Large intestine (tissue), 3 donors: ENCODE measurements at regions not wholly inside any gene's neighbourhood (a gene's known extent, or its start where the extent isn't known, plus 50 kb on each side); places are given as distances from the start of the nearest gene placed in this dataset.

Experiments
- DNase-seq, 2 donors: peaks; one replicate each; pipeline versions ENCODE4 v3.0.0 to v3.0.0-alpha.2; 2013
- H3K27ac ChIP-seq: one replicate; pipeline ENCODE4 v1.5.1; 2013; ENCODE audit warnings: low read length
- H3K27me3 ChIP-seq: 2 replicates; pipeline ENCODE4 v1.6.1; 2013; ENCODE audit warnings: low read length; ENCODE audit not compliant: control insufficient read depth, insufficient read depth
- H3K36me3 ChIP-seq: 2 replicates; pipeline ENCODE4 v1.6.1; 2013; ENCODE audit warnings: low read length; ENCODE audit not compliant: control insufficient read depth, insufficient read depth
- H3K4me1 ChIP-seq: one replicate; pipeline ENCODE4 v1.6.1; 2013; ENCODE audit warnings: low read length; ENCODE audit not compliant: control insufficient read depth, insufficient read depth
- H3K4me3 ChIP-seq: one replicate; pipeline ENCODE4 v1.5.1; 2013; ENCODE audit warnings: low read length
- H3K9me3 ChIP-seq: one replicate; pipeline ENCODE4 v1.6.1; 2013; ENCODE audit warnings: mild to moderate bottlenecking, low read depth, low read length, moderate library complexity; ENCODE audit not compliant: control insufficient read depth
- WGBS: methylation state at CpG from one replicate; pipeline ENCODE4 v1.1.5; 2013; ENCODE audit warnings: low lambda C conversion rate; ENCODE audit not compliant: insufficient coverage; 5-methylcytosine and 5-hydroxymethylcytosine counted together

GRCh38 chr20:10788055-10788454 lies 114.3 kb upstream of the JAG1 start:
- H3K27me3 ChIP-seq = no peaks in the 10 kb centered on the region
- H3K36me3 ChIP-seq = no peaks in the 10 kb centered on the region
- 33% methylated on average over 1 of the region's 2 CpGs for WGBS
- peaks cover 7% of the 10 kb centered on the region for H3K4me1 ChIP-seq
- DNase-seq = no peak
- H3K9me3 ChIP-seq = no peaks in the 10 kb centered on the region
- no peak overlapping the region for H3K4me3 ChIP-seq
- H3K27ac ChIP-seq = no peak overlapping the region

- WGBS = 80% methylated on average over 1 of the region's 4 CpGs
- no peak for DNase-seq
- H3K27ac ChIP-seq = no peak overlapping the region
Observed at GRCh38 chr20:10788877-10789276, 115.1 kb upstream of the JAG1 start.

GRCh38 chr20:10789386-10789785 lies 115.6 kb upstream of the JAG1 start:
- no CpG with 5 or more reads among the region's 1 CpG for WGBS
- no peaks in the 10 kb centered on the region for H3K36me3 ChIP-seq
- DNase-seq = no peak
- peaks cover 2% of the 10 kb centered on the region for H3K4me1 ChIP-seq
- H3K27me3 ChIP-seq = no peaks in the 10 kb centered on the region
- no peak overlapping the region for H3K27ac ChIP-seq
- no peaks in the 10 kb centered on the region for H3K9me3 ChIP-seq
- no peak overlapping the region for H3K4me3 ChIP-seq

More at GRCh38 chr20:10788877-10789276, 115.1 kb upstream of the JAG1 start:
- Histone ChIP-seq H3K27me3 (no peaks in the 10 kb centered on the region), H3K4me1 (peaks cover 7% of the 10 kb centered on the region), H3K9me3 (no peaks in the 10 kb centered on the region), H3K36me3 (no peaks in the 10 kb centered on the region), H3K4me3 (no peak overlapping the region)

- no peak overlapping the region for H3K4me3 ChIP-seq
- no peak overlapping the region for H3K27ac ChIP-seq
- no peak for DNase-seq
- H3K9me3 ChIP-seq = no peaks in the 10 kb centered on the region
- H3K36me3 ChIP-seq = no peaks in the 10 kb centered on the region
- H3K27me3 ChIP-seq = no peaks in the 10 kb centered on the region
- no CpG with 5 or more reads among the region's 8 CpGs for WGBS
- no peaks in the 10 kb centered on the region for H3K4me1 ChIP-seq
Observed at GRCh38 chr20:10790013-10790412, 116.2 kb upstream of the JAG1 start.

- no peaks in the 10 kb centered on the region for H3K36me3 ChIP-seq
- H3K9me3 ChIP-seq = no peaks in the 10 kb centered on the region
- H3K27me3 ChIP-seq = no peaks in the 10 kb centered on the region
- DNase-seq = no peak
- WGBS = no CpG with 5 or more reads among the region's 3 CpGs
- no peaks in the 10 kb centered on the region for H3K4me1 ChIP-seq
- H3K4me3 ChIP-seq = no peak overlapping the region
- no peak overlapping the region for H3K27ac ChIP-seq
Observed at GRCh38 chr20:10792291-10792690, 118.5 kb upstream of the JAG1 start.

GRCh38 chr20:10793766-10794165 lies 120.0 kb upstream of the JAG1 start:
- no peaks in the 10 kb centered on the region for H3K27me3 ChIP-seq
- DNase-seq = no peak
- no peak overlapping the region for H3K4me3 ChIP-seq
- H3K4me1 ChIP-seq = no peaks in the 10 kb centered on the region
- no peaks in the 10 kb centered on the region for H3K36me3 ChIP-seq
- no peak overlapping the region for H3K27ac ChIP-seq
- H3K9me3 ChIP-seq = no peaks in the 10 kb centered on the region
- WGBS = 86% methylated on average over 2 of the region's 16 CpGs

- no CpG with 5 or more reads among the region's 3 CpGs for WGBS
- Histone ChIP-seq H3K27ac (no peak overlapping the region), H3K27me3 (no peaks in the 10 kb centered on the region)
Observed at GRCh38 chr20:10794765-10795164, 121.0 kb upstream of the JAG1 start.

GRCh38 chr20:10795286-10796026 lies 121.7 kb upstream of the JAG1 start:
- DNase-seq = no peak
- H3K36me3 ChIP-seq = no peaks in the 10 kb centered on the region
- H3K27me3 ChIP-seq = no peaks in the 10 kb centered on the region
- no peaks in the 10 kb centered on the region for H3K4me1 ChIP-seq
- no peaks in the 10 kb centered on the region for H3K9me3 ChIP-seq
- H3K27ac ChIP-seq = no peak overlapping the region
- WGBS = 88% methylated on average over 1 of the region's 11 CpGs
- no peak overlapping the region for H3K4me3 ChIP-seq

More at GRCh38 chr20:10794765-10795164, 121.0 kb upstream of the JAG1 start:
- Histone ChIP-seq H3K9me3 (no peaks in the 10 kb centered on the region), H3K4me3 (no peak overlapping the region), H3K4me1 (no peaks in the 10 kb centered on the region), H3K36me3 (no peaks in the 10 kb centered on the region)
- DNase-seq = no peak

- Histone ChIP-seq H3K27ac (no peak overlapping the region), H3K4me3 (no peak overlapping the region), H3K36me3 (no peaks in the 10 kb centered on the region), H3K9me3 (no peaks in the 10 kb centered on the region), H3K4me1 (no peaks in the 10 kb centered on the region), H3K27me3 (no peaks in the 10 kb centered on the region)
- WGBS = no CpG with 5 or more reads among the region's 3 CpGs
- DNase-seq = no peak
Observed at GRCh38 chr20:10798811-10799210, 125.0 kb upstream of the JAG1 start.

- WGBS = no CpG with 5 or more reads among the region's 2 CpGs
- Histone ChIP-seq H3K27ac (no peak overlapping the region), H3K36me3 (no peaks in the 10 kb centered on the region), H3K27me3 (no peaks in the 10 kb centered on the region), H3K4me3 (no peak overlapping the region), H3K9me3 (no peaks in the 10 kb centered on the region), H3K4me1 (no peaks in the 10 kb centered on the region)
- DNase-seq = no peak
Observed at GRCh38 chr20:10799735-10800134, 125.9 kb upstream of the JAG1 start.

GRCh38 chr20:10800288-10800687 lies 126.5 kb upstream of the JAG1 start:
- Histone ChIP-seq H3K4me1 (no peaks in the 10 kb centered on the region), H3K9me3 (no peaks in the 10 kb centered on the region), H3K27me3 (no peaks in the 10 kb centered on the region), H3K4me3 (no peak overlapping the region), H3K36me3 (no peaks in the 10 kb centered on the region), H3K27ac (no peak overlapping the region)
- 63% methylated on average over 2 of the region's 6 CpGs for WGBS
- no peak for DNase-seq
